ENCODE measurements at regions not wholly inside any gene's neighbourhood (a gene's known extent, or its start where the extent isn't known, plus 50 kb on each side); places are given as distances from the start of the nearest gene placed in this dataset.

DNA sequence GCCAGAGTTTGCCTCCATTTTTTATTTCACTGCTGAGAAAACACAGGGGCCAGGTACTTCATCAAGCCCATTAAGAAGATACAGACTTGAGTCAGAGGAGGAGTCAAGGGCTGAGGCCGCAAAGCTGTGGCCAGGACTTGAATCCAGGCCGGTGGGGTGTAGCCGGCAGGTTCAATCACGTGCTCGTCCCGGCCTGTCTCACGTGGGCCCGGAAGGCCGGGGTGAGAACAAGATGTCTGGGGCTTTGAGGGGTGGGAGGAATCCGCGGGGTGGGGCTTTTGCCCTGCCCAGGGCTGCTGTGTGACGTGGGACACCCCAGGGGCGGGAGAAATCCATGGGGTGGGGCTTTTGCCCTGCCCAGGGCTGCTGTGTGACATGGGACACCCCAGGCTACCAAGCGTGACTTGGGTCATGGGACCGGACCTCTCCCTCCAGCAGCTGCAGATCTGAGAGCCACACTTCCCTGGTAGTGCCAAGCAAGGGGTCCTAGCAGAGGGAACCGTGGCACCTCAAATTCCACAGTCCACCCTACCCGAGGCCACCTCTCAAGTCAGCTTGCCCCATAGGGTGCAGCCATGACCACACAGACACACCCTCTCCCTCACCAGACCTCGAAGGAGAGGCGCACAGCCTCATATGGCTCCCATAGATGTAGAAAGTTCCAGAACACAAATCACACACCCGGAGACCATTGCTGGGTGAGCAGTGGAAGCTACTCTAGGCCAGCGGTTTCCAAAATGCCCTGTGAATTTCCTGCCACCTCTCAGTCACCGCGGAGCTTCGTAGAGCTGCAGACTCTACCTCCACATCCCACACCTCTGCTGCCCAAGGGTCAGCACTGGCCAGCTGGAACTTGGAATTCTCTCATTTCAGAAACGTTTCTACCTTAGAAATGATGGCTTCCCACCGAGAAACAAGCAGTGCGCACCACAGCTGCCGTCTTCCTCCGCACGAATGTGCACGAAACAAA lies 156.1 kb downstream of the DLL1 start:
- DNase-seq (ENCODE audit: low read depth), result no peak

DNA sequence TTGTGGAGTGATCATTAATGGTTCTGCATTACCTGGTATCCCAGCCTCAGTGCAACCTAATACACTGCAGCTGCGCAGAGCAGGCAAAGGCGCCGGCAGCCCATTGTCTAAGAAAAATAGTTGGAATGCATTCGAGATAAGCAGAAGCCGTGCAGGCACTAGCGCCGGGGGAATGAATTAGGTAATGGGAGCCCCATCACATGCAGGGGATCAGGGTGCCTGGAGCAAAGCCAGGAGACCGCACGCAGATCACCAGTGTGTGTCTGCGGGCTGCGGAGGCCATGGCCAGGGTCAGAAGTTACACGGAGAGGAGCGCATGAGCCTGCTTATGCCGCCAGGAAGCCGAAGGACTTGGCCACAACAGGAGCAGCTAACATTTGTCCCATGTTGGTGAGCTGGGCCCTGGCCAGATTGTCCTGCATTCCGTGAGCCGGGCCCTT lies 156.8 kb downstream of the DLL1 start:
- DNase-seq (ENCODE audit: low read depth), result no peak

DNA sequence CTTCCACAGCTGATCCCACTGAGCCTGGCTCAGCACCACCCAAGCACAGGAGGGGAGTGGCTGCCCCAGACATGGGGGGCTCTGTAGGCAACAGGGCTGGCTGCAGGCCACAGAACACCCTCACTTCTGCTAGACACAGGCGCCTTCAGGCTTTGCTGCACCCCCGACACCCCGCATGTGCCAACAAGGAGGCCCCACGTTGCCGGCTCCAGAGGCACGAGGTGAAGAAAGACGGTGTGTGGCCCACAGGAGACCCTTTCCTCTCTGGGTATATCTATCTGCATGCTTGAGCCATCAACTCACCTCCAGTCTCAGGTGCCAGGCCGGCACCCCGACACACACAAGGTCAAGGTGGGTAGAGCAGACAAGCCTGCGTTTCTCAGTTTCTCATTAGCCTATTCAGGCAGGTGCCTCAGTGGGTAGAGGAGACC lies 158.3 kb downstream of the DLL1 start:
- no peak for DNase-seq (ENCODE audit: low read depth)

DNA sequence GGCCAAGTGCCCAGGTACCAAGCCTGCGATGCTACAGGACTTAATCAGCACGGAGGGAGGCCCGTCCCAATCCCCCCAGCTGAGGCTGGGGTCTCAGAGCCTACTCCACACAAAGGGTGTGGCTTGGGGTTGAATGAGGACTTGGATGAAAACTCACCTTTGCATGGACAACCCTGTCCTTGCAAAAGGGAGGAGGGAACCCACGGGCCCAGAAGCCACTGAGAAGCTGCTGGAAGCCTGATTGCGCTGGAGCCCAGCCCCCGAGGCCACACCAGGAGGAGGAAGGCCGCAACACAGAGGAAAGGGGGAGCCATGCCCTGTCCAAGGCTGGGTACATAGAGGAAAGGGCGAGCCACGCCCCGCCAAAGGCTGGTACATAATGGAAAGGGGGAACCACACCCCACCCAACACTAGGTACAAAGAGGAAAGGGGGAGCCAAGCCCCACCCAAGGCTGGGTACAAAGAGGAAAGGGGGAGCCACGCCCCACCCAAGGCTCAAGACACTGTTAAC lies 158.8 kb downstream of the DLL1 start:
- no peak for DNase-seq (ENCODE audit: low read depth)

DNA sequence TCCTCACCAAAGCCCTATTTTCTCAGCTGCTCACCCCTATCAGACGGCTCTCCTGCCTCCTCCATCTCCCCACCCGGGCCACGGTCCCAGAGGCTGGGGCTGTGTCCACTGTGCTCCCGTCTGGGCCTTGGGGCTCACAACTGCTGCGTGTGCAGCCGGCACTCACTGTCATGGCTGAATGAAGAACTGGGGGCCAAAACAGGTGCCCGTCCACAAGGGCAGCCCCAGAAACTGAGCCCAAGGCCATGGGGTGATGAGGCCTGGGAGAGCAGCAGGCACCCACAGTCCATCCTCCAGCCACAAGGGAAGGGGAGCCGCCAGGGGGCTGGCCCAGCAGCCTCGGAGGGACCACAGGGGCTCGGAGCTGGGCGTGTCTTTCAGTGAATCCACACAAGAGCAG lies 159.5 kb downstream of the DLL1 start:
- DNase-seq (ENCODE audit: low read depth), result no peak

DNA sequence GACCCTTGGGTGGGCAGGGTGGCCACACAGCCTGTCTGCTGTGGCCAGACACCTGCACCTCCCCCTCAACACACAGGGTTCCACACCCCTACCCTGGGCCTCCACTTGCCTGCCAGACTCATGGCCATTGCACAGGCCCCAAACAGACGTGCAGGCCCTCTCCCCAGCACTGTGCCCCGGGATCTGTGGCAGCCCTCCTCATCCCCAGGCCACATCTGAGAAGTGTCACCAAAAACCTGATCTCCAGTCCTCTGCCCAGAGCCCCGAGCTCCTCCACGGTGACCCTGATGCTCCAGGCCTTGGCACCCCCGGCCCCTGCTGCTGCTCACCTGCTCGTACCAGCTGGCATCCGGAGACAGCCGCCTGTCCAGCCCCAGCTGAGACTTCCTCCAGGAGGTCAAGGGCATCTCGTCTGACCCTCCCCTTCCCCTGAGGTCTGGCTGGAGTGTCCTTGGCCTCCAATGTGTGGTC lies 160.1 kb downstream of the DLL1 start:
- no peak for DNase-seq (ENCODE audit: low read depth)

DNA sequence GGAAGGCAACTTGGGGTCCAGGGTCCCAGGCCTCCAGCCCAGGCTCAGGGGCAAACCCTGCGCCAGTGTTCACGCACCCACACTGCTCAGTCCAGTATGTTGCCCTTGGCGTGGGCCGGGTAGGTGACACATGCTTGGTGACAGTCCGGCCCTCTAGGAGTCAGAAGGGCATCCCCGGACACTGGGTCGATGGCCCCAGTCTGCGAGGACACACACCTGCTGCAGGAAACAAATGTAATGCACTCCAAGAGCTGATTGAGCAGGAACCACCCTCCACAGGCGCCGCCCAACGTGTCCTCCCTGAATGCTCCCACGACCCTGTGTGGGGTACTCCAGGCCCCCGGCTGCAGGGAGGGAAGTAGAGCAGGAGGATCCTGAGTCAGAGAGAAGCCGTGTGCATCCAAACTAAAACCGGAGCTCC lies 160.7 kb downstream of the DLL1 start:
- DNase-seq (ENCODE audit: low read depth), result no peak

DNA sequence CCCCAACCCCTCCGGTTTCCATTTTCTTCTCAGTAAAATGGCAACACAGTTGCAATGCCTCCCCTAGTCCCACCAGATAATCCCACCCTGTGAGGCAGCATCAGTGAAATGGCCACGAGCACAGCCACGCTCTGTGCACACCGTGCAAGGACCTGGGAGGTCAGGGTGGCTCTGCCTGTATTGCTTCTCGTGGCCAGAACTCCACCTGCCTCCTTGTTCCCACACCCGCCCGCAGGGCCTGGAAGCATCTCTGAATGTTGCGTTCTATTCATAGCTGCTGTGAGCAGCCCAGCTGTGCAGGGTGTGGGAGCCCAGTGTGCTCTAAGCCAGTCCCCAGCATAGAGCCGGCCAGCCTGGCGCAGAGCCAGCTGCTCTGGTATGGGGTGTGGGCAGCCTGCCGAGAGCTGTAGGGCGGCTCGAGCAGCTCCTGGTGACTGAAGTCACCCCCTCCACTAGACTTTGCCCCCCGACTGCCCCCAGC lies 161.1 kb downstream of the DLL1 start:
- no peak for DNase-seq (ENCODE audit: low read depth)

DNA sequence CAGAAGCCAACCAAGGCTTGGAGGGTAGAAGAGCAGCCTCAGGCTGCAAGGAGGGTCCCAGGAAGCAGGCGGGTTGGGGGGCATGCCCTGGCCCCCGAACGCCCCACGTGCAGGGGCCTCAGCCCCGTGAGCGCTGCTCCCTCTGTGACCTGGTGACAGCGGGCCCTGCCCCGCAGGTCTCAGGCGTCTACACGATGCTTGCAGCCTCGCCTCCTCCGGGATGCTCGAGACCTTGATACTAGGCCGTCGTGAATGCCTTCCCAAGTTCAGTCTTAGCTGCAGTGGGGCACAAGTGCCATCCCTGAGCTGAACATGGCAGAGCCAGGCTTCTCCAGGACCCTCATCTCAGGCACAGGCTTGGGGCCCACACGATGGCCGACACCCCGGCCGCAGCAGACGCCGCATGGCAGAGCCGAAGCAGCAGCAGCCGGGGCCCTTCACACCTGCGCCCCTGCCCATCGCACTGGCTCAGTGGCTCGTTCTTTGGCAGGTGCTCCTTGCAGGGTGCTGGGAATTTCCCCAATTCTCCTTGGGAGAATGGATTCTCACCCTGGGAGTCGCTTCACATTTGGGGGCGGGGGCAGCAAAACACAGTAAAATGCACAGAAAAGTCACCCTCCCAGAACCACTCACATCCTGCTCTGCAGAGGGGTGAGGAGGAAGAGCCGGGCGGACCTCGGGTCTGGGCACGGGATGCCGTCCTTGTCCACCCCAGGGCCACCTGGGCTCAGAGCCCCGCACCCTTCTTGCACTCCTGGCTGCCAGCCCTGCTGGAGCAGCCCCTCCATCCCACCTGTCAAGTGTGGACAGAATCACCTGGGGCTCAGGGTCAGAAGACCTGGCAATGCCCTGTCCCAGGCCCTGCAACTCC lies 161.8 kb downstream of the DLL1 start:
- no peak for DNase-seq (ENCODE audit: low read depth)

DNA sequence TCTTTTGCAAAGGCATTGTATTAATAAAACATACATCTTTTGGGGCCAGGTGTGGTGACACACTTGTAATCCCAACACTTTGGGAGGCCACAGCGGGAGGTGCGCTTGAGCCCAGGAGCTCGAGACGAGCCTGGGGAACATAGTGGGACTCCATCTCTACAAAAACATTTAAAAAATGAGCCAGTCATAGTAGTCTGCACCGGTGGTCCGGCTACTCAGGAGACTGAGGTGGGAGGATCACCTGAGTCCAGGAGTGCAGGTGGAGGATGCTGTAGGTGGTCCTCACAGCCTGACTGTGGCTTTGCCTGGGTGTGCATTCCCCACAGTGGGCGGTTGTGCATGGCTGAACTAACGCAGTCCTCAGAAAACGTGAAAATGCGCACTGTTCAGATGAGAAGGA lies 162.5 kb downstream of the DLL1 start:
- no peak for DNase-seq (ENCODE audit: low read depth)

DNA sequence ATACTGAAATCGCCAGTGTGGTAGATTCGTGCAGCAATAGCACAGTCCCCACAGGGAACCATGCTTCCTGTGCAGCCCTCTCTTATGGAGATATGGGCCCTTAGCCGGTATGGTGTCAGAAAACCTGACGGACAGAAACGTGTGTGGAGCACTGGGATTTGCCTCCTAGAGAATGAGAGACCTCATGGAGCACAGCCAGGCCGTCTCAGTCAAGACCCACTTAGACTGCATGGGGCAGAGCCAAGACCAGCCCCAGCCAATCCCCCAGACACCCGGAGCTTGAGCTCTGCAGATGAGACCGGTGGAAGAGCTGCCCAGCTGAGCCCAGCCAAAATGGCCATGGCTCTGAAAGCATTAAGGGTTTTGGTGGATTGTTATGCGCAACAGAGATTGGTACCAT lies 163.7 kb downstream of the DLL1 start:
- no peak for DNase-seq (ENCODE audit: low read depth)

DNA sequence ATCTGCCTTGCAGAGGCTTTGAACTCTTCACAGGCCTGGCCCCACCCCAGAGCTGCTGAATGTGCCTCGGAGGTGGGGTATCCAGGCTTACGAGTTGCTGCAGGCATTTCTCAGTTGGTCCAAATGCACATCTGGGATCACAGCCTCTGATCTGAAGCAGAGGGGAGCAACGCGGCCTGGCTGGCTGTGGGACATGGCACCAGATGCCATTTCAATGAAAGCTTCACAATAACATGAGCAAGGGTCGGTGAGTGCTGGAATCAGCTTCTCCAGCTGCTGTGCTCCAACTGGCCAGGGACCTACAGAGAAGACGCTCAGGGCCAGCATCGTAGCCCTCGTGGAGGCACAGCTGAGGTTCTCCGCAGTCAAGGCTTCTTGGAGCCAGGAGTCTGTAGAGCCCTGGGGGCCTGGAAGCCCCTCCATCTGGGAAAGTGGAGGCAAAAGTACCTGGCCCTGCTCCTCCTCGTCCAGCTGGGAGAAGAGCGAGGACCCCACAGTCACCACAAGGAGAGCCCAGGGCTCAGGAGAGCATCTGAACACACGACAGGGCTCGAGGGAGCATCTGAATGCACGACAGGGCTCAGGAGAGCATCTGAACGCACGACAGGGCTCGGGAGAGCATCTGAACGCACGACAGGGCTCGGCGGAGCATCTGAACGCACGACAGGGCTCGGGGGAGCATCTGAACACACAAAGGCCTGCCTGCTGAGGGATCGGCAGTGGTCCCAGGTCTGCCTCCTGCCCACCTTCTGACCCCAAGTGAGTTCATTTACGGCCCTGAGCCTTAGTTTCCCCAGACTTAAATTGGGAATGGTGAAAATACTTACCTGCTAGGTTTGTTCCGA lies 165.2 kb downstream of the DLL1 start:
- DNase-seq (ENCODE audit: low read depth), result no peak

DNA sequence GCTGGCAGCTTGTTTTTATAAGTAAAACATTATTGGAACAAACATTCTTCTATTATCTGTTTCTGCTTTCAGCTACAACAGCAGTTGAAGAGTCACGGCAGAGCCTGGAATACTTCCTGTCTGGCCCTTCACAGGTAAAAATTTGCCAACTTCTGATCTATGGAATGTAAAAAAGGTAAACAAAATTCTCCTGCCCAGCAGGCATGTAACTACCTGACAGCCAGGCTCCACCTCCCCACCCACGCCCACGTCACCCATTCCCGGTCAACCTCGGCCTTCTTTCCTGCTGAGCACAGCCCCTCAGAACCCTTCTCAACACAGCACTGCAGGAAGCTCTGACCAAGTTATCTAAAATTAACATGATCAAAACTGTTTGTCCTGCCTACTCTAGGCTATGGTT lies 166.0 kb downstream of the DLL1 start:
- no peak for DNase-seq (ENCODE audit: low read depth)

DNA sequence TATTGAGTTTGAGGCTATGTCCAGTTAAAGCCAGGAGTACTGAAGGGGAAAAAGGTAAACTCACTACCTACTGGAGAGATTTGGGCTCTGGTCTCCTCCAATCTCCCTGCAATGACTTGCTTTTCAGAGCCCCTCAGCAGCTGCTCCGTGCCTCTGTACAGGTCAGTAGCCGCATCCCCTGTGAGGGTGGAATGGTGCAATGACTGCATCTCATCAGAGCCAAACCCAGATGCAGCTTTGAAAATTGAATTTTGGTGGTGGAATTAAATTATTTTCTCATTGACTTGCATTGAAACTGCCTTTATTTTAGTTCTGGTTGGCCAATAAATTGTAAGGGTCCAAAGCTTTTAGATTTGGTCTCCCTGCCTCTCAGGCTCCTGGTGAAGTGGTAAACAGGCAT lies 166.7 kb downstream of the DLL1 start:
- DNase-seq (ENCODE audit: low read depth), result no peak

DNA sequence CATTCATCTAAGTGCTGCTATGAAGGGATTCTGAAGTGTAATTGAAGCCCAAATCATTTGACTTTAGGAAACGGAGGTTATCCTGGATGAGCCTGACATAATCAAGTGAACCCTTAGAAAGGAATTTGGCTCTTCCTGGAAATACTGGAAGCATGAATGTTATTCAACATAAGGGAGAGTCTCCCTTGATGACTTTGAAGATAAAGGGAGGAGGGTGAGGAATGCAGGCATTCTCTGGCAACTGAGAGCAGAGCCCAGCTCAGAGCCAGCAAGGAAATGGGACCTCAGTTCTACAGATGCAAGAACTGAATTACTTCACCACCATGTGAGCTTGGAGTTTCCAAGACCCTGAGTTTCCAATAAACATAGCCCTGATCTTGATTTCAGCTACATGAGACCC lies 168.2 kb downstream of the DLL1 start:
- DNase-seq (ENCODE audit: low read depth), result no peak

DNA sequence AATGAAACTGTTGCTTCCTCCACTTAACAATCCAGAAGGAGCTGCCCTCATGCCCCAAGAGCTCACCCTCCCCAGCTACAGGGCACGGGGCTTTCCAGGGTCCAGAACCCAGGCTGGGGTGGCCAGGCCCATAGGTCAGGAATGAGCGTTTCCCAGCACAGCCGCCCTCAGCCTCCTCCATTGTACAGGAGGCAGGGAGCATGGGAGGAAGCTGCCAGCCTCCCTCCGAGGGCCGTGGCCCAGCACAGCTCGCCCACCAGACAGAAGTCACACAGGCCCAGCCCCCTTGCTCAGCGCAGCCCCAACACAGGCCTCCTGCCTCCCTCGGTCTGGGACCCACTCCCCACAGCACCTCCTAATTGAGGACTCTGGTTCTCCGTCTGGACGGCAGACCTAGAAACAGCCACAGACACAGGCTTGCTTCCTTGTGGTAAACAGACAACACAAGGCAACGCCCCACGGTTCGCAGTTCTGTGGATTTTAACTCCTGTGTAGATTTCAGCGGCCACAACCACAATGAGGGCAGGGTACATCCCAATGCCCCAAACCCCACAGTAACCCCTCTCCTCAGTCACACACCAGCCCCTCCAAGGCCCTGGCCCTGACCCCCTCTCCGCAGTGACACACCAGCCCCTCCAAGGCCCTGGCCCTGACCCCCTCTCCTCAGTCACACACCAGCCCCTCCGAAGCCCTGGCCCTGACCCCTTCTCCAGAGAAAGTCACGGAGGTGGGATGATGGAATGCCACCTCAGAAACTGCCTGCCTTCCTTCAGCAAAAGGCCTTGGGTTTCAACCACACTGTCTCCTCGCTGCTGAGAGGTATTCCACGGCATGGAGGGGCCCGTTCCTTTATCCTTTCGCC lies 173.5 kb downstream of the DLL1 start:
- no peak for DNase-seq (ENCODE audit: low read depth)

DNA sequence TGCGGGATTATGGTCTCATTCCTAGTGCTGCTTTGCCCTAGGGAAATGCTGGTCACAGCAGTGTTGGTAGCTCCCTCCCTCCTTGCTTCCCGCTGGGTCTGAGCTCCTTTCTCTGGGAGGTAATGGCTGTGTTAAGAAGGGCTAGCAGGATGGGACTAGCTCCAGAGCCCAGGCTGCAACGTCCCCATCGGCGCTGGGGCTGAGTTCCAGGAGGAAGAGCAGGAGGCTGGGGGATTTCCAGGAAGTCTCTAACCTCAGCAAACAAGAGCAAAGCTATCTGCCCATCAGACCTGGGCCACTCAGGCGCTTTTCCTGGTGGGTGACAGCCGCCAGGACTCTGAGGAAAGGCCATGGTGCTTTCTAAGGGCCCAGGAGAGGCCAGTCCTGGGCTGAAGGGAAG lies 174.2 kb downstream of the DLL1 start:
- DNase-seq (ENCODE audit: low read depth), result no peak

DNA sequence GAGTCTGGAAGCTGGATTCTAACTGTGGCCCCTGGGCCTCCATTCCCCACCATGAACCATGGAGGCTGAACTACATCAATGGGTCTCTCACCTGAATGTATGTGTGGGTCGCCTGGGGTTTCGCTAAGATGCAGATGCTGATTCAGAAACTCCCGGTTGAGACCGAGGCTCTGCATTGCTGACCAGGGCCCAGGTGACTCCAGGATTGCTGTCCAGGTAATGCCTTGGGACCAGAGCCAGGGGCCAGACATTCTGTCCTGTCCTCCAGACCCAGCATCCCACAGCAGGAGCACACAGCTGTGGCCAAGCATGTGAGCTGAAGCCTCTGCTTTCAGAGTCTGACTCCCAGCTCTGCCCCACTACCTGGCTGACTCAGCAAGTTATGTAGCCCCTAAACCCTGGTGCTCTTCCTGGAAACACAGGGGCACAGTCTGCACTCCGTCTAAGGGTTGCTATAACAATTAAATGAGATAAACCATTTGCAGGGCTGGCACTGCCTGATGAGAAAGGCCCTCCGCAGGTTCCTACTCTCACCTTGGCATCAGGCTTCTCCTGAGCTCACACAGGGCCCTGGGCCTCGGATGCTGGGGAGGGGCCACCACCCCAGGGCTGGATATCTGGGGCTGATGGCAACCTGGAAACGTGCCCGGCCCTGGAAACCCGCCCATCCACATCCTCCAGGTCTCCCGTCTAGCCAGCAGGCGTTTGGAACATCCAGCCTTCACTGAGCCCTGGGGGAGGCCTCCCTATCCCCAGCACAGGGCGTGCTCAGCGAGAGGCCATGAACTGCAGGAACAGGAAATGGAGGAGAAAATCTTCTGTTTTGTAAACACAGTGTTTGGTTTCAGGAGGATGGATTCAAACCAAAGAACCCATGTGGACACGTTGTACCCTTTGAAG lies 175.7 kb downstream of the DLL1 start:
- DNase-seq (ENCODE audit: low read depth), result no peak

DNA sequence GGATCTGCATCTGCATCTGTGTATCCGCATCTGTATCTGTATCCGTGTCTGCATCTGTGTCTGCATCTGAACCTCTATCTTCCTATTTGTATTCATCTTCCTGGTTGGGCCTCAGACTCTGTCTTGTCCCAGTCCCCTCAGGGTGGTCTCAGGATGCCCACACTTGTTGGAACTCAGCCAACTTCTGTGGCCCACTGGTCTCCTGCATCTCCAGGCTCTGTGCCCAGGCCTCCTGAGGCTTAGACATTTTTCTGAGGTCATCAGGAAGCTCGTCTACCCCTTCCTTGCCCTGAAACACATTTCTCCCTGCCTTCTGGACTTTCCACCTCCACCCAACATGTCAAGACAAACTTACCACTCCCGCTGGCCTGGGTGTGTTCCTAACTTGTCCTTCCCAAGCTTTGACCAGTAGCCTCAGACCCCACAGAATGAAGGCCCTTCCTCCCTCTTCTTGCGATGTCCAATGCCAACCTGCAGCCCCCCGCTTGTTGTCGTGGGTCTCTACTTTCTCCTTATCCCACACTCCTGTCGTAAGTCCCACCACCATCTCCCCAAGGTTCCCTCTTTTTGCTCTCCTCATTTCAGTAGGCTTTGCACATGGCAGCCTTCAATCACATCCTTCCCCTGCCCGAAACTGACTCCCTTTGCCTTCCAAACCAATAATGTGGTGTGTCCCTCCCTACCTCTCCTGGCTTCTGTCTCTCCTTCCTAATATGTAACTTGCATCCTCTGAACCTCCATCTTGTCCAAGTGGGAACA lies 176.5 kb downstream of the DLL1 start:
- DNase-seq (ENCODE audit: low read depth), result no peak

All from T follicular helper cell (primary cell).